Fibroblast of skin of back (primary cell): ENCODE measurements at regions not wholly inside any gene's neighbourhood (a gene's known extent, or its start where the extent isn't known, plus 50 kb on each side); places are given as distances from the start of the nearest gene placed in this dataset.
"Not testable (repeated sequence)": the region's sequence is repeated elsewhere in the genome, so short reads cannot be mapped to it uniquely, and the experiment has no call there.

Source experiments
- DNase-seq: peaks from one replicate; pipeline ENCODE4 v3.0.0-alpha.2; 2013

DNA sequence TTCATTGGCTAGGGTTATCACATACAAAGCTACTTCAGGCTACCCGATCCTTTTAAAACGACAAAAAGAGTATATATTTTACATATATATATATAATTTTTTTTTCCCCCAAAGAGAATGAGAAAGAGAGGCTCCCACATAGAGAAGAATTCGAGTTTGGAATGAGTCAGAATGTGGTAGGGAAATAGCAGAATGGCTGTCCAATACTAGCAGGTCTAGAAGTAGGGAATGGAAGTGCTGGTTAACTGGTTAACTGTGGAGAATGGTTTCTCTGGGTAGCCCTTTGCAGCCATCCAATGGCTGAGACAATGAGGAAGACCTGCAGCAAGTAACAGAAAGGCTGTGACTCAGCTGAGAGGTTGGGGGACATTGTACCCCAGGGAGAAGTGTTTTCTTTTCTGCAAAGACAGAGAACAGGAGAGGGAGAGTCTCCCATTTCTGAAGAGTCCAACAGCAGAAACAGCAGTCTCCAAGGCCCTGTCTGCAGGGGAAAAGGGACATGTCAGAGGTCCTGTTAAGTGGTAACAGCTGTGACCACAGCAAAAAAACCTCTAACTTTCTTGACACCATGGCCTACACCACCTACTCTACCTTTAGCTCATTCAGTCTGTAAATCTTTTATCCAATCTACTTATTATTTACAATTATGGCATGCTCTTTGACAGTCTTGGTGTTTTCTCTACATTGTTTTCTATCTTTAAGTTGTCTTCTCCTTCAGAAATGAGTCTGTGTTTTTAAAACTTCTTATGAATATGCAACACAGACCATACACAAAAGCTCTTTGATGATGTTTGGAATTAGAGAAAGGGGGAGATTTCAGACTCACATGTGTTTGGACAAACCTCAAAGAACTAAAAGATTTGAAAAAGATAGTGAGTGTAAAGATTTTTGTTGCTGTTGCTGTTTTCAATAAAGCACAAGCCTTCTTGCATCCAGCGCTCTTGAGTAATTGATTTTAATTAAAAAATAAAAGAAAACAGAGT is 116.1 kb upstream of the SLC7A14 start:
- peak; percentile 46 for DNase-seq

DNA sequence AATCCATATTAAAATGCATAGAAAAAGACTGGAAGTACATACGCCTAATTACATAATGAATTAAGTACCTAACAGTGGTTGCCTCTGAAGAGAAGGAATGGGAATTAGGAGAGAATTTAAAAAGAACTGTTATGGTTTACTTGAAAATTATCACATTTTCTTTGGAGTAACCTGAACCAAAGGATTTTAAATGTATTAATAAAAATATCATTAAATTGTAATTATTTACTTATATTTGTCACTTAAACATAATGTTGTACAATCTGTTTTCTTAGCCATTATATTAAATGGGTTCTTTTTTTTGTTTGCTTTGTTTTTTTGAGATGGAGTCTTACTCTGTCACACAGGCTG is 114.2 kb upstream of the SLC7A14 start:
- no peak for DNase-seq

DNA sequence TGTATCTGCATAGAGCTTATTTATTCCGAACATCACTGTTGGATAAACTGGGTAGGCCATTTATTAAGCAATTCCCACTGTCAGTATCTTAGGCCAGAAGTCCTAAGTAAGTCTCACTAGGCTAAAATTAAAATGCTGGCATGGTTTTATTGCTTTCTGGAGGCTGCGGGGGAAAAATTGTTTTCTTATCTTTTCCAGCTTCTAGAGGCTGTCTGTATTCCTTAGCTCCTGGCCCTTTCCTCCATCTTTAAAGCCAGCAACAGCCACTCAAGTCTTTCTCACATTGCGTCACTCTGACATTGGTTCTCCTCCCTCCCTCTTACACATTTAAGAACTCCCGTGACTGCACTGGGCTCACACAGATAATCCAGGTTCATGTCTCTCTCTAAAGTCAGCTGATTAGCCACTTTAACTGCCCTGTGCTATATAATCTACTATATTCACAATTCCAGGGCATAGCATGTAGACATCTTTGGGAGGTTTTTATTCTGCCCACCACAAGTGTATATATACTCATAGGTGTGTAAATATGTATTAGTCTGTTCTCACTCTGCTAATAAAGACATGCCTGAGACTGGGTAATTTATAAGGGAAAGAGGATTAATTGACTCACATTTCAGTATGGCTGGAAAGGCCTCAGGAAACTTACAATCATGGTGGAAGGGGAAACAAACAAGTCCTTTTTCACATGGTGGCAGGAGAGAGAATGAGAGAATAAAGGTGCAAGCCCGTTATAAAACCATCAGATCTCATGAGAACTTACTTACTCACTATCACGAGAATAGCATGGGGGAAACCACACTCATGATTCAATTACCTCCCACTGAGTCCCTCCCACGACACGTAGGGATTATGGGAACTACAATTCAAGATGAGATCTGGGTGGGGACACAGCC is 113.5 kb upstream of the SLC7A14 start:
- DNase-seq: peak; percentile 16

DNA sequence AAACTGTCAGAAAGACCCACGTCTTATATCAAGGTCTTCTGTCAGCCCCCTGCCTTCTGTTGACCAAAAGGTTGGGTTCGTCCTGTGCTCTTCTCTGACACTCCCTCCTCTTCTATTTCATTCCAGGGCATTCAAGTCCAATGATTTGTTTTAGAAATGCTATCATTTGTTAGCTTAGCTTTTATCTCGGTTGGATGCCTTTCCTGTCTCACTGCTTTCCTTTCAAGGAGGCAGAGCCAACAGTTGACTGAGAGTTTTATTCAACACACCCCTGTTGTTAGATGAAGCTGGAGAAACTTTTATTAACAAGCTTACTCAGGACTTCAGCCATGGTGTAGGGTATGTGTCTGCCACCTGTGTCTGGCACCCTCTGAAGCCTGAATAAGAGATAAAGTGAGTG is 112.0 kb upstream of the SLC7A14 start:
- DNase-seq: peak; percentile 18

DNA sequence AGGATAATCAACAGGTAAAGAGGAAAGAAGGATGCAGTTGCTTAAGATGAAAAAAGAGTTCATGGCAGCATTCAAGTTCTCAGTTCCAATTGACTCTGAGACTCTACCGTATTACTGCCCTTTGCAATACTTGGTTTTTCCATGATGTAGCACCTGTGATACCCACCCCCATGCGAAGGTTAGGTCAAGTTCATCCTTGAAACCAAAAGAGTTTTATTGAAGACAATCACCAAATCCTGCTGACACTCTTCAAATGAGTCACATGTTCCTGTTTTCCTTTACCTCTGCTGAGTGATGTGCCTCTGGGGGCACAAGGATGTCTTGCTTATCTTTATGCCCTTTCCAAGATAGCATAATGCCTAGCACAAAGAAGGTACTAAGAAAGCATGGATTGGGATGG is 111.3 kb upstream of the SLC7A14 start:
- DNase-seq: no peak

DNA sequence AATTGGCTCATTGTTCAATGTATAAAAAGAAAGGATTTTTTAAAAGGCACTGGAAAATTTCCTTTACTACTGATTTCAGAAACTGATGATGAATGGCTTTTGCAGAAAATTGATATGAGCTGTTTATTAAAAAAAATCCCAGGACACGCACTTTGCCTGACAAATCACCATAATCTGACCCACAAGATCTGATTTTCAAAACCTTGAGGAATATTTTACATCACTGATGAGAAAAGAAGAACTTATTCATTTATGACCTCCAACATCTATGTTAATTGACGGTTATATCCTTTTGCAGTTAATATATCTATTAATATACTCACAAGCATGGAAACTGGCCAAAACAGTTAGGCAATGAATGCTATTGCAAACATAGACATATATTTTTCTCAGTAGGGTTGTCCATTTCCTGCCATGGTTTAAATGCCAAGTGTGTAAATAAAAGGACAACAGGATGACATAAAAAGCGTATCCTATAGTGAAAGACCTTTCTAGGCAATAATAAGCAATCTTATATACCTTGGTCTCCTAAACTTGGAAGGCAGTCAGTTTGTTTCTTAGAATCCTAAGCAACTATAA is 109.7 kb upstream of the SLC7A14 start:
- DNase-seq: no peak

DNA sequence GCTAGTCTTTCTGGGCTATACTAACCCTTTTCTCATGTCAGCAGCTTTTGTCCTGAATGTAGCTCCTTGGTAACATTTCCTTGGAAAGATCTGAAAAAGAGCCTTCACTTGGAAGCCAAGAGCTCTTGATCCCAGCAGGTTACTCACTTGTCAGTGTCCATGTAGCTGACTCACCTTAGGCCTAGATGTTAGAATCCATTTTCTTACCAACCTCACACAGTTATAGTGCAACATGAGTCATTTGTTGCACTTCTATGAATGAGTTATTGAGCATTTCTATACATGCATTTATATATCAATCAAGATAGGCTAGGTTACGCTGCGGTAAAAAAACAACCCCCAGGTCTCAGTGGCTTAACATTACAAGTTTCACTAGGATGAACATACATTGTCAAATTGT is 106.8 kb upstream of the SLC7A14 start:
- DNase-seq: peak; percentile 30

DNA sequence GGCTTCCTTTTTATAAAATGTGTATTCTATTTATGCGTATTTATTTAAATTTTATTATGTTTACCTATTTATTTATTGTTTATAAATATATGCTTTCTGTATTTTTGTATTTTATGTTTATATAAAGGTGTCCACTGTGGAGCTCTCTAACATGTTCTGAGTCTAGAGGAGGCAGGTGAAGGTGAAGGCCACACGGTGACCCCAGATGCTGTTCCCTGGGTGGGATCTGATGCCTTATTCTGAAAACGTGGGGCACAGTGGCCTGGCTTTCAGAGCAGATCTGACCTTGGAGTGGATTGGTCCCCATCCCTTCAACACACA is 104.7 kb upstream of the SLC7A14 start:
- no peak for DNase-seq

DNA sequence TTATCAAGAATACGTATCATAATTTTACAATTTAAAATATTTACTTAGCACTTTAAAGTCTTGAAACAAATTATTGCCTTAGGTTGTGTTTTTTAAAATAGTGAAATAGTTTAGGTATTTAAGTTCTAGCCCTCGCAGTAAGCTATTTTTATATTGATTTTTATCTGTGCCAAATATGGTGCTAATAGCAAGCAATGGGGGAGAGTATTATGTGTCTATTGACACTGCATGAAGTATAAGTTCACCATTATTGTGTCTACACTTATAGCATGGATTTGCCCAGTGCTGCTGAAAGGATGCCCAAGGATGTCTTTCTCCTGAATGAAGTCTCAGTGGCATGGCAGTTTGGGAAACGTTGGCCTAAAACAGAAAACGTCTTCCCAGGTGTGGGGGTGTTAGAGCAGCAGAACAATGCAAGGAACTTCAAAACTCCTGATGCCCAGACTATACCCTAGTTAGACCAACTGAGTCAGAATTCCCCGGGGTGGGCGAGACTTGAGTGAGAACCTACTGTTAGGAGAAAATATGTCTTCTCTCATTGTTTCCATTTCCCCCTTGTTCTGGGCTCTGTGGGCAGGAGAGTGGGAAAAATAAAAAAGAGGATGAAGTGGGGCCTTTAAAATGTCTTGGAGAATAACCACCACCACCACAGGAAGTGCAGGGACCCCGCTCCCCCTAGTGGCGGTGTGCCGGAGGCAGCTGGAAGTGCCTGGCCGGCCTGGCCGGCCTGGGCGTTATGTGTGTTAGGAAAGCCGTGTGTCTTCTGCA is 104.2 kb upstream of the SLC7A14 start:
- peak; percentile 44 for DNase-seq

DNA sequence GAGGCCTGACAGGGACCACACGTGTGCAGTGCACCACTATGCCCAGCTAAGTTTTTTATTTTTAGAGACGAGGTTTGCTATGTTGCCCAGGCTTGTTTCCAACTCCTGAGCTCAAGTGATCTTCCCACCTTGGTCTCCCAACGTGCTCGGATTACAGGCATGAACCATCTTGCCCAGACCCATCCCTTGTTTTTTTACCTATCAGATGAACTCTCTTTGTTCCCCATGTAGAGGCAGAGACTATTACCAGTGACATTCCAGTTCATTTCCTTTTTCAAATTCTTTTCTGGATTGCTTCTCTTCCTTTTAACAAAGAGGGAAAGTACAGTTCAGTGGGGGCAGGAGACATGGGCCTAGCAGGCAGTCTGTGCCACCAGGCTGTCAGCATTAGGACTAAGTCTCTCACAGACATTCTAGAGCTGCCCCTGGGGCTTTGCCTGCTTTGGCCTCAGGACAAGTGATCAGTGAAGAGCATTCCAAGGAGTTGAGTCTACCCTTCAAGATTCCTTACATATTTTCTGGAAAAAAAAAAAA is 103.5 kb upstream of the SLC7A14 start:
- DNase-seq: peak; percentile 99

DNA sequence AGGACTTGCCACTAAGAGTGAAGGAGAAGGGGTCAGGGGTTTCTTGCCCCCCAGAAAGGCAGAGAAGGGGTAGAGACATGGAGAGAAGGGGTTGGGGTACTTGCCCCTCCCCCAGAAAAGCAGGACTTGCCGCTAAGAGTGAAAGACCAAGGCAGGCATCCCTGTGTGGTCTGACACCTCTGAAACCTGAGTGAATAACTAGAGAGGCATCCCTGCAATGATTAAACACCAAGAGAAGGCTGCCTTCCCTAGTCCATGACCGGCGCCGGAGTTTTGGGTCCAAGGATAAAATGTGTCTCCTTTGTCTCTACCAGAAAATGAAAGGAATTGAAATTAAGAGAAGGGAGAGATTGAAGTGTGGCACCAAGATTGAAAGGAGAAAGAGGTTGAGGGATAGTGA is 102.3 kb upstream of the SLC7A14 start:
- DNase-seq: not testable (repeated sequence)

DNA sequence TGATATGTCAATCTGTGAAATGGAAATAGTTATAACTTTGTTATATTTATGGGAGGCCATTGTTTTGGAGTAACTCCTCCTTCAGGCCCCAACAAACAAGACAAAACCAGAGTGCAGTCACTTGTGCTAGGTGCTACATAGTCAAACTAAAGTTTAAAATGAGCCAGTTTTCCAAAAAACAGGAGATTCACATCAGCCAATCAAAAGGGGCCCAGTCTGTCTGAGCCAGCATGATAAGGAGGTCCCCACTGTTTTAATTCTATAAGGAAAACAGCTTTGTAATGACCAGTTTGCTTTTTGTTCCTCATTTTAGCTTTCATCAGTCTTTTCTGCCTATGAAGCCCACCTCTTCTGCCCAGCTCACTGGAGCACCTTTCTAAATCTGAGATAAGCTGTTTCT is 94.7 kb upstream of the SLC7A14 start:
- DNase-seq: no peak

DNA sequence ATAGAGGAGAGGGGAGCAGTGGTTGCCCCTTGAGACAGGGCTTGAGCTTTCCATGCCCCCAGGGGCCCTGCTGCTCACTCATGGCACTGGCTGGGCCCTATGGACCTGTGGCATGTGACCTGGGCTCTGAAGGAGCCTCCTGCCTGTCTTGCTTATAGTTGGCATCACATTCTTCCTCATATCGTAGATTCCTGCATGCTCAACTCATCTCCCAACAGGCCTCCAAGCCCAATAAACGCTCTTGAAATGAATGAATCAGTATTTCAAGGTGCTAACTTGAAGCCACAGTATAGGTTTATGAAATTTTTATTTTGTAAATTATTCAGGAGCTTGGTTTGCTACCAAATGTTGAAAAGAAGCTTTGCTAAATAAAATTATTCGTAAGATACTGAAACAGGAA is 93.3 kb upstream of the SLC7A14 start:
- DNase-seq: no peak

DNA sequence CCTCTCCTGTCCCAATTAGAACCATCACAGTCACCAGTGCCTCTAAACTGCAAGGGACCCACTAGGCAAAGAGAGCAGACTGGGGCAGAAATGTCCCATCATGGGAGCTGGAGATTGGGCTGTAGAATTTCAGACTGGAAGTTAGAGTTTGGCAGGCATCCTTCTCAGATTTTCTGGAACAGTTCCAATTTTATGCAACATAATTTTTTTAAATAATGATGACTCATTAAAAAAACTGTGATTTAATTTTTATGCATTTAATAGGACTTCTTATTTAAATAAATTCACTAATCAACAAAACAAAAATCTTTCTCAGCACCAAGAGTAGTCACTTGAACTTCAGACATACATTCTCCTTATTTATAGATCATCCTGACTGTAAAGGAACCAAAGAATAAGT is 84.6 kb upstream of the SLC7A14 start:
- DNase-seq: no peak

DNA sequence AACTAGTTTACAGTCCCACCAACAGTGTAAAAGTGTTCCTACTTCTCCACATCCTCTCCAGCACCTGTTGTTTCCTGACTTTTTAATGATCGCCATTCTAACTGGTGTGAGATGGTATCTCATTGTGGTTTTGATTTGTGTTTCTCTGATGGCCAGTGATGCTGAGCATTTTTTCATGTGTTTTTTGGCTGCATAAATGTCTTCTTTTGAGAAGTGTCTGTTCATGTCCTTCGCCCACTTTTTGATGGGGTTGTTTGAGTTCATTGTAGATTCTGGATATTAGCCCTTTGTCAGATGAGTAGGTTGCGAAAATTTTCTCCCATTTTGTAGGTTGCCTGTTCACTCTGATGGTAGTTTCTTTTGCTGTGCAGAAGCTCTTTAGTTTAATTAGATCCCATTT is 77.1 kb upstream of the SLC7A14 start:
- not testable (repeated sequence) for DNase-seq

DNA sequence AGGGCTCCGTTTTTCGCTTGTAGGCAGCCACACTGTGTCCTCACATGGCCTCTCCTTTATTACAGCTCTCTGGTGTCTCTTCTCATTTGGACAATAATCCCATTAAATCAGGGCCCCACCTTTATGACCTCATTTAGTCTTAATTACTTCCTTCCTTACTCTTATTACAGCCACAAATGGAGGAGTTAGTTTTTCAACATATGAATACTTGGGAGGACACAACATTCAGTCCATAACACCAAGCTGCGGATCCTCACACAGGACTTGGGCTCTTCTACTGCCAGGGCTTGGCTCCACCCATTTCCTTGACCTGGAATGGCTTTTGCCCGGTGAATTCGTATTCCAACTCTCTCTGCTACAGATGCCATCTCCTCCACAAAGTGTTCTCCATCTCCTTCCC is 74.3 kb upstream of the SLC7A14 start:
- DNase-seq: no peak

DNA sequence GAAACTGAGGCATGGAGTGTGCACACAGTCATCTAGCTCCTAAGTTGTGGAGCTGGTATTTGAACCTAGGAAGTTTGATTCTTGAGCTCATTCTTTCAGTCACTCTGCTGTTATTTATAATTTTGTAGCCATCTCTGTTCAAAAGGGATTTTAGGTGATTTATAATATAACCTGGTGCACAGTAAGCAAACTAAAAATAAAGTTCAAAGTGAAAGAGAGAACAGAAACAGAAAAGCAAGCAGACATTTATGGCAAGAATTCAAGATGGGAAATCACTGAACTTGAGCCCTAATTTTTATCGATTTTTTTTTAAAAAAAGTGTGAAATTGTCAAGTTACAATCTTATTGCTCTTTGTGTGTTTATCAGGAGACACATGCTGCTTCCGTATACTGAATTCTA is 71.4 kb upstream of the SLC7A14 start:
- no peak for DNase-seq

DNA sequence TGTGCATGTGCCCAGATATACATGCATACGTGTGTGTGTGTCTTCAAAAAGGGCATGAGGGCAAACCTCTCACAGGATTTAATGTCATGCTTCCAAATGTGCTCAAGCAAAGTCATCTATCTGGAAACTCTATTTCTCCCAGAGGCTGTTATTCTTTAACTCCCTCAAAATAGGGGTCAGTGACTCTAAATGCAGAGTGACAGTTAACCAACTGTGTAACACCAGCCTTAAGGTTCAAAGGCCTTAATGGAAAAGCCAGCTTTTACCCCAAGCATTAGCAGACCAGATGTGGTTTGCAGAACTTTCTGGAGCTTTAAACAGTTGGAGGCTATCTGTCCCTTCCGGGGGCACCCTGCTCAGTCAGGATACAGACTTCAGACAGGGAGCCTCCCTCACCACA is 70.4 kb upstream of the SLC7A14 start:
- no peak for DNase-seq

DNA sequence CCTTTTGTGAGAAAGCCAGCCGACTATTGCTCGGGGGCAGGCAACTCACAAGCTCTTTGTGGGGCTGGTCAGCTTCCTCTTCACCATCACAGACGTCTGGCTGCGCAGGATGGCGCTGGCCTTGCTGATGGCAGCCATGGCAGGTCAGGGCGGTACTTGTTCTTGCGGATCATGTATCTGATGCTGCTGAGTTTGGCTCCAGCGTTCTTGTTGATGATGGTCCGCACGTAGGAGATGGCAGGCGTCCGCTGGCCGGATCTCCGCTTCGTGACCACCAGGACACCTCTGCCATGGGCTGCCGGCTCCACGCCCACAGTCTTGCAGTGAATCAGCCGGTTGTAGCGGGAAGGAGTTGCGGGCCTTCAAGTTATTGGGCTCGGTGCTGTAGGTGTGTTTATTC is 67.9 kb upstream of the SLC7A14 start:
- no peak for DNase-seq

DNA sequence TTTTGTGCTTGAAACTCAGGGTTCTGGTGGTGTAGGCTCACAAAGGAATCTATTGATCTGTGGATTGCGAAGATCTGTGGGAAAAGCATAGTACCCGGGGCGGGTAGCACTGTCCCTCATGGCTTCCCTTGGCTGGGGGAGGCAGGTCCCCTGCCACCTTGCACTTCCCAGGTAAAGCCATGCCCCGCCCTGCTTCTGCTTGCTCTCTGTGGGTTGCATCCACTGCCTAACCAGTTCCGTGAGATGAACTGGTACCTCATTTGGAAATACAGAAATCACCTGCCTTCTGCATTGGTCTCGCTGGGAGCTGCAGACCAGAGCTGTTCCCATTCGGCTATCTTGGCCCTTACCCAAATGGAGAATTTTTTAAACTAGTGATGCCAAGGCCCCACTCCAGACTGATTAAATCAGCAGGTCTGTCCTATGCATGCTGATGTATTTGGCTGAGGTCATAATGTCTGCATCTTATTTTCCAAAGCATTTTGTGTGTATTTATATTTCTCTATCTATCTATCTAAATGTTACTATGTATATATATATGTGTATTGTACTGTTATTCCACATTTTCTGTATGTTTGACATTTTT is 65.5 kb upstream of the SLC7A14 start:
- no peak for DNase-seq

DNA sequence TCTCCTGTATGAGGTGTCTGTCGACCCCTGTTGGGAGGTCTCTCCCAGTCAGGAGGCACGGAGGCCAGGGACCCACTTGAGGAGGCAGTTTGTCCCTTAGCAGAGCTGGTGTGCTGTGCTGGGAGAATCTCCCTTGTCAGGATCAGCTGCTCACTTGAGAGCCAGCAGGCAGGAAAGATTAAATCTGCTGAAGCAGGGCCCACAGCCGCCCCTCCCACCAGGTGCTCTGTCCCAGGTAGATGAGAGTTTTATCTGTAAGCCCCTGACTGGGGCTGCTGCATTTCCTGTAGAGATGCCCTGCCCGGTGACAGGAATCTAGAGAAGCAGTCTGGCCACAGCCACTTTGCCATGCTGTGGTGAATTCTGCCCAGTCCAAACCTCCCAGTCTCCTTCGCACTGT is 64.7 kb upstream of the SLC7A14 start:
- DNase-seq: not testable (repeated sequence)

DNA sequence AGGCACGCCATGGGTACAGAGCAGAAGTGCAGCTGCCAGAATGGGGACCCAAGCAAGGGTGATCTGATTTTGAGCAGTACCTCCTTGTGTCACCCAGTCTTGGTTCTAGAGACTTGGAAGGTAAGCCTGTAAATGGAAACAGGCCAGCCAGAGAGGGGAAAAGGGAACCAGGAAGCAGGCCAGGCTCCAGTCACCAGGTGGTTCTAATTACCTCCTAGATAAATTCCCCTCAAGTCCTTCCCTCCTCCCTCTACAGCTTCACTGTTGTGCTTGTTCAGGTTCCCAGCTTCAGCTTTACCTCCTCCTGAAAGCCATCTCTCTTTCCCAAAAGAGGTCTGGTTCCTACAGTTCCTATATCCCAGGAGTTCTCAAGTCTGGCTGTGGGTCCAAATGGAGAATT is 58.8 kb upstream of the SLC7A14 start:
- no peak for DNase-seq
